CD4-positive, alpha-beta T cell treated with Interleukin-4 for 4 hours (primary cell): ENCODE measurements at regions not wholly inside any gene's neighbourhood (a gene's known extent, or its start where the extent isn't known, plus 50 kb on each side); places are given as distances from the start of the nearest gene placed in this dataset.
"Not testable (repeated sequence)": the region's sequence is repeated elsewhere in the genome, so short reads cannot be mapped to it uniquely, and the experiment has no call there.

ENCODE experiments used
- DNase-seq: peaks from one replicate; pipeline ENCODE4 v3.0.0-alpha.2; 2020

DNA sequence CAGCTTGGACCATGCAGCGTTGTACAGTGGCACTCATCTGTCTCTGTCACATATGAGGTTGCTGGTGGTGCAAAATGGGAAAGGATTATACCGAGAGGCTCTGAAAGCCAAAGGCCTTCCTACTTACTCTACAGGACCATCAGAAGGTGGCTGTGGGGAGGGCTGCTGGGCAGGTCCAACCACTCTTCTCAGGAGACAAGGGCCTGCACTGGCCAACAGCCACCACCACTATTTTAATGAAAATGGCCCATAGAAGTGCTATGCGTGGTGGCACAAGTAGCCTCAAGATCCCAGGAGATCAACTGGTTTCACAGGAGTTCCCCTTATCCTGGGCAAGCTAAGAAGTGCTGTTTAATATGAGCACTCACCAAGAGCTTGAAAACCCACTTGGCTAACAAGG lies 52.3 kb downstream of the MRPL57 start:
- DNase-seq: no peak

DNA sequence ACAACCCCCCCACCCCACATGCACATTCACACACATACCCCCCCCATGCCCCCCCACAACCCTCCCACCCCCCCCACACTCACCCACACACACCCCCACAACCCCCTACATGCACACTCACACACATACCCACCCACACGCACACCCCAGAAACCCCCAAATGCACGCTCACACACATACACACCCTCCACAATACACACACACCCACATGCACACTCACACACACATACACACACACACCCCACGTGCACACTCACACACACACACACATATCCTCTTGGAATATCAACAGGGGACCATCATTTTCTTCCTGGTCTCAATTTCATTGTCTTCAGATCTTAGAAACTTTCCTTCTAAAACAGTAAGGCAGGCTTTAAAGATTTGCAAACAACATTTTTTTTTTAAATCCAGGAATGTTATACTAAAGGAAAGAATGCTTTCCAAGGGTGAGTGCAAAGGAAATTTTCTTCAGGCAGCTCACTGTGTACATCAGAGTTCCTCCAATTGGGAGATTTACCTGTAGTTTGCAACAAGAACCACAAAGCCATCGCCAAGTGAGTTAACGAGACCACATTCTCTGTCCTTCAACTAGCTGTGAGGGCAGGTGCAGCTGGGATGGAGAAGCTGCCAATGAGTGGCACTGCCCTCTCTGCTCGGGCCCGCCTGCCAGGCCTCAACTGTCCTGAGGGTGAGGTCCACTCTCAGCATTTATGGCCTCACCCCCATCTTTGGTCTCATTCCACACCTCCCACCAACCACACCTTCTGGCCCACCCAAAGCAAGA lies 53.0 kb downstream of the MRPL57 start:
- no peak for DNase-seq

DNA sequence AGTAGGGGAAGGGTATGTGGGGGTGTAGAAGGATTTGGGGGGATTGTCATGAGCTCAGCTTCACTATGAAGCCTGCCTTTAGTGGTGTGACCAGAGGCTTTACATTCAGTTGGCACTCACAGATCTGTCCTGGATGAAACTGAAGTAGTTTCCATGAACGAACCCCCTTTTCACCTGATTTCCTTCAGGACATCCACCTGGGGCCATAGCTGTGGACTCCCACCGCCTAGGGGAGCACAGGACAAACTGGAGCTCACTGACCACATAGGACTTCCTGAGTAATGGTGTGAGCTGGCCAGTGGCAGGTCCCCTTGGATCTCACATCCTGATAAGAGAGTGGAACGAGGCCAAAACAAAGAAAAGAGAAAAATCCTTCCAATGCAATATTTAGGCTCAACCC lies 54.1 kb downstream of the MRPL57 start:
- no peak for DNase-seq

DNA sequence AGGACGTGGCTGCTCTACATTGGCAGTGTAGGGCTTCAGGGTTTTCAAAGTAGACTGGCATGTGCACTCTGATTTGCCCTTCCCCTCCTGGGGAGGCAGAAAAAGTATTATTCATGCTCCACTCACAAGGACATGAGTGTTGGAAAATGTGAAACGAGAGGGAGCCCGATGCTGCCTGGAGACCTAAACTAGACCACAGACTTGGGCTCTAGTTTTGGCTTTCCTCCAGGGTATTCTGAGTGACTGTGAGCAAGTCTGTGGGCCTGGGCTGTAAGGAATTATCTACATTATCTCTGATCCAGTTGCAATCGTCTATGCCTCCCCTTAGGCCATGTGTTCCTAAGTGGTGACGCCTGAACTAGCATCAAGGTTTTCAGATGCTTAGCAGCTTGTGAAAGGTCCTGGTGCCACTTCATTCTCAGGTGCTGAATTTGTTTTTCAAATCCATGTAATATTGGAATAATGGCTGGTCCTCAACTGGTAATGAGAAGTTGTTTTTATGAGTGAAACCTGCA lies 55.0 kb downstream of the MRPL57 start:
- no peak for DNase-seq

DNA sequence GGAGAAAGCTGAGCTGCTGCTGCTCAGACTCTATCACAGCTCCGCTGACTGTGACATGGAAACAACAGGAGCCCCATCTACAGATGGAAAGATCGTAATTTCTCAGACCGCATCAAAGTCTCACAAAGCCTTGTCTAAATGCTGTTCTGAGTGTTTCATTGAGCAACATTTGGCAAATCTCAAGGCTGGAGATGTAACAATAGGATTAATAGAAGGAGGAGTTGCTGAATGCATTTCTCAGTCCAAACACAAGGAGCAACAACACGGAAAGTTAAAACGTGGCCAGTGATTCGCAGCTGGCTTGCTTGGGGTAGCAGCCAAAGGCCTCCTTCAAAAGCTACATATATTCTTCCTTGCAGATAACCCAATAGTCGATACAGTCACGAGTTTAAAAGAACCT lies 55.7 kb downstream of the MRPL57 start:
- DNase-seq: no peak

DNA sequence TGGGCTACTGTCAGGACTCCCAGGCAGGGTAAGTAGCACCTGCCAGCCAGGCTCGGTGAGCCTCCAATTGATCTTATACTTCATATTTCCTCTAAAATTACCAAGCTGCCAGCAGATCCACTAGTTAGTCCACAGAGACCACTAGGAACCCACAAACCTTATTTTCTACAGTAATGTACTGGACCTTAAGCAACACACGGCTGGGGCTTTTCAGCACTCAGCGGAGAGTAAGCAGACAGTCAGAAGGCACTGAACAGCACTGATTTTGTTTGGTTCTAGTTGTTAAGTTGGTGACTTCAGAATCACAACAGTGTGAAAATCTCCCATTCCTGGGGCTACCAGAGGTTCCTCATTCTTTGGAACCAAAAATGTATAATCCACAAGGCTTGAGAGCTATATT lies 56.1 kb downstream of the MRPL57 start:
- no peak for DNase-seq

DNA sequence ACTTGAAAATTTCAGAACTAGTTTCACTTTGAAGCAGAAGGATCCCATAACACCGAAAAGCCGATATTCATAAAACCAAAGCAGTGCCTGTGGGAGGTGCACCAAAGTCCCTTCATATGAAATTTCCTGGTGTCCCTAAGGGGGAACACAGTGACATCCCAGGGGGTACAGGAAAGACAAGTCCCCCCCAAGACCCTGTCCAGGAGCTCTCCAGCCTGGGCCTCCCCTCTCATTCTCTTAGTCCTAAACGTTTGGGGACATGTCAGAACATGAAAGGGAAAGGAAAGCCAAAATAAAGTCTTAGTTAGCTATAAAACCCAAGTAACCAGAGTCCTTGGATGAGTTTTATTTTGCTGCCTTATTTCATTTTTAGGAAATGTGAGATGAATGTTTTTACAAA lies 56.6 kb downstream of the MRPL57 start:
- no peak for DNase-seq

DNA sequence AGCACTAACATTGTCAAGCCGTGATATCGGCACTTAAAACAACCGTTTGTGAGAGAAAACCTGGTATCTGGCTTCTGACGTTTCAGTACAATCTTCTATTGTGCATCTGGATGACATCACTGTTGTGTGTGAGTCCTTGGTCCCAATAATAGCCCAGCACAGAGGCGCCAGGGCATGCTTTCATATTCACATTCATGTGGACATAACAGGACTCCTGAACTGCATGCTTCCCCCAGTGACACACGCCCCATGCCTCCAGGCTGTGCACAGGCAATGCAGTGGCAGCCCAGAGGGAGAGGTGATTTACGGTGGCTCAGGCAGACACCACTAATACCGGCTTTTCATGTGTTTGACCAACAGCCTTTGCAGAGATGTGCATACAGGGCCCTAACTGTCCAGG lies 58.1 kb downstream of the MRPL57 start:
- no peak for DNase-seq

DNA sequence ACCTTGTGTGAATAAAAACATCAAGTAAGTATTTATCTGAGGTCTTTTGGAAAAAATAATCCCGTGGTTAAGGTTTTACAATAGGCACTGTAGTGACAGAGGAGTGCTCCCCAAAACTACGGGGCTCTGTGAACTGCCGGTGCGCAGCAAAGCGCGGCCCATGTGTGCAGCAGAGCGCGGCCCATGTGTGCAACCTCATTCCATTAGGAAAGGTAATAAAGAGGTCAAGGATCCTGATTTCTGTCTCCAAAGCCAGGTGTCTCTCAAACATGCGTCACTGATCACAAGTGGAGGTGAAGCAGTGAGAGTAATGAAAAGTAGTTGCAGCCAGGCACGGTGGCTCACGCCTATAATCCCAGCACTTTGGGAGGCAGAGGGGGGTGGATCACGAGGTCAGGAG lies 58.7 kb downstream of the MRPL57 start:
- DNase-seq: no peak

DNA sequence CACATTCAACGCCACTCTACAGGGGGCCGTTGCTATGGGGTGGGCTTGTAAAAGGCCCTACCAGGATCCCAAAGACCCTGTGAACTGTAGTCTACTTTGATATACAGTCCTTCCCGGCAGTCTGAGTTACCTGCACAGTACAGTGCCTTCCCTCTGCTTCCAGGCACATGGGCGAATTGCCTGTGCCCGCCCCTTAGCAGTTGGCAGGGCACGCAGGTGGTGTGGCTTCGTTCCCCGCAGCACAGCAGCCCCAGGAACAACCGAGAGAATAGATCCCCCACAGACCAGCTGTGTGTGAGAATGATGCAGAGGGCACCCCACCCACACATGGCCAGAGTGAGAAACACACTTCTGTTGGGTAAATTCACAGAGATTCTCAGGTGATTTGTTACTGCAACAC lies 60.6 kb downstream of the MRPL57 start:
- no peak for DNase-seq

DNA sequence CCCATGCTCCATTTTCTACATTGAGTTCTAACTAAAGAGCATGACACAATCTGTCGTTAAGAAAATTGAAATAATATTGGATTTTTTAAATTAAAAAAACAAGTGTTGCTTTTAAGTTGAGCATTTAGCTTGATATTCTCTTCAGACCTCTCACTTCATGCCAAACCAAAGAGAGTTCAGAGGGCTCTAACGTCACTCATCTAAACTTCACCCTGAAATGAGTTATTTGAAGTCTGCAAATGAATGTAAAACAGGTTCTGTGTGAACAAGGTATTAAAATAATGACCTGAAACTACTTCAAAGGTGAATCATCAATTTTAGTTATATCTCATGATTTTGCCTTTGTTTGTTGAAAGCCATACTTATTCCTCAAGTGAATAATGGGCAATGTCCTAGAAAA lies 61.8 kb downstream of the MRPL57 start:
- DNase-seq: no peak

DNA sequence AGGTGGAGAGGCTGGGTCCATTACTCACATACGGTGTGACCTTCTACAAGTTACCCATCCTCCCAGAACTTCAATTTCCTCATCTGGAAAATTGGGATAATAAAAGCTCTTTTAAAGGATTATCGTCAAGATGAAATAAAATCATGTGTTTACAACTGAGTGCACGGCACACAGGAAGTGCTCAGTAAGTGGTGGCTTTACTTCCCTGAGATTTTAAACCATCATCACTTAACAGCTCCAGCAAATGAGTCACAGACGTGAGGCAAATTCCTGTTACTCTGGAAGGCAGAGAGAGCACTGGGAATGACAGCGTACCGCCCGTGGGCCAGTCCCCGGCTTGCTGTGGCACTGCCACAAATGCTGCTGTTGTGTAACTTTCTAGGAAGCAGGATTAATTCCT lies 64.1 kb downstream of the MRPL57 start:
- no peak for DNase-seq

DNA sequence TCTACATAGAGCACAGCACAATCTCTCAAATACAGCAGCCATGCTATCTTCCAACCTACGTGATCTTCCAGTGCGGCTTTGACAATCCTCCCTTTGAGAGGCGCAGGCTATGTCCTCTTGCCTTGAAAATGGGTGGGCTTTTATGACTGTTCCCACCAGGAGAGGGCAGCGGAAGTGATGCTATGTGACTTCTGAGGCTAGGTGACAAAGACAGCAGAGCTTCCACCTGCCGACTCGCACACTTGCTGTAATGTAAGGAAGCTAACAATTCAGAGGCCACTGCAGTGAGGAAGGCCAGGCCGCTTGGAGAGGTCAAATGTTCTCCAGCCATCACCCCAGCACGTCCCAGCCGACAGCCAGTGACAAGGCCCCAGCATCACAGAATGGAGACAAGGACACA lies 65.8 kb downstream of the MRPL57 start:
- no peak for DNase-seq

DNA sequence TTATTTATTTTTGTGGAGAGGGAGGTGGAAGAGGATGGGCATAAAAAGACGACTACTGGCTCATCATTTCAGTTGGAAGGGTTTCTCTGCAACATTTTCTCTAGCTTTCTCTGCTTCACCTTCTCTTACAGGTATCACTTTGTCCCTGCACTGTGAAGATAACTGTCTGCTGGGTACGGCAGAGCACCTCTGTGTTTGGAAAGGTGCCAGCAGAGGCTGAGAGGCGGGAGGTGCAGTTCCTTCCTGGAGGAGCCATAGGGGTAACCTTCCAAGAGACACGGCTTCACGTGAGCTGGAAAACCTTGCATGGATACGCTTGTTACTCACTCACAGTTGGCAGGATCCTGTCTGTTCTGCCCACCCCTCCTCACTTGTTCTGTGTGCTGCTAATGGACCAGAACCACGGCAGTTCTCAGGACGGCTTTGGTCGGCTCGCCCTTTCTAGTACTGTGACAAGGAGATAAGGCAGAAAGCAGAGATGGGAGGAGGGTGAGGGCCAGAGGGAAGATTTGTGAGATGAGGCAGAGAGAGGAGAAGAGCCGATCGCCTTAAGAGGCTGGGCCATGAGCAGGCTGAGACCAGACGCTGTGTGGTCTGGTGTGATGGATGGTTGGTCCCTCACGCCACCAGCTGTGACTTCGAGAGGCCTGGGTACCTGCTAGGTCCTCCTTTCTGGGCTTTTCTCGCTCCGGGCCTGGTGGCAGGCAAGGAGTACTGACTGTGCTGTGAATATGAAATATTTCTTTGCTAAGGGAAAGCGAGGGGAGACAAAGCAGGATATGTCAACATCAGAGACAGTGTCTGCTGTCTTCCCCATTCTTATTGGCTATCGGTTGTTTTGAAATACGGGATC lies 66.8 kb downstream of the MRPL57 start:
- DNase-seq: no peak

DNA sequence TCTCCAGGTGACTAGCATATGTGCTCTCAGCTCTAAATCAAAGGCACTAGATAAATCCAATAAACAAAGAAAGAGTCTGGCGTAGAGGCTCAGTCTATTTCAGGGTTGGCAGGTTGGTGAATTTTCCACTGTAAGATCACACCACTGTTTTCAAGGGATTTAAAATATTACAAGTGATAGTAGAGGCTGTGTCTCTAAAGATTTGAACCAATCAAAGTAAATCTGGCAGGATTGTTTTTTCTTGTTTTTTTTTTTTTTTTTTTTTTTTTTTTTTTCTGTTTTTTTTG lies 67.4 kb downstream of the MRPL57 start:
- not testable (repeated sequence) for DNase-seq

DNA sequence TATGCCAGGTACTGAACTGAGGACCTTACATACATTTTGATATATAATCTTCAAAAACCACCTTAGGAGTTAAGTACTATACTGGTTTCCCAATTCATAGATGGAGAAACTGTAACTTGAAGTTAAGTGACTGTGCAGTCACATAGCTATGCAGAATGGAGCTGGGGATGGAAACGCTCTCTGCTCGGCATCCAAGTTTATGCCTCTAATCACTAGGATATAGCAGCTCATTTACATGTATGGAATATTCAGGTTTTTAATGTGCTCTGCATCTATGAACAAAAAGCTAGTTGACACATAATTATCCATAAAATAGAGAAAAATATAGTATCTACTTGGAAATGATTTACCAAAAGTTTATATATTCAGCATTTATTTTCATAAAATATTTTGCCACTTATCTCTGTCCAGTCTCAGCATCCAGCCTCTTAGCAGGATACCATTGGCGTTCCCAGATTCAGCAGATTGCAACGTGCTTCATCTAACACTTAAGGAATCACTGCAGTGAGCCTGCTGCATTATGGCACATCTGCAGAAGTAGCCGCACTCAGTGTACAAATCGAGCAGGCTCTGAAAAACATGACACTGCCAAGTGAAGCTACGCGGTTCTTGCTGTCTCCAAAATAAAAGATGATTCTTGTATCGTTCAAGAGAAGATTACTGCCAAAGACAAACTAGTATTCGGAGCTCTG lies 70.4 kb downstream of the MRPL57 start:
- no peak for DNase-seq

DNA sequence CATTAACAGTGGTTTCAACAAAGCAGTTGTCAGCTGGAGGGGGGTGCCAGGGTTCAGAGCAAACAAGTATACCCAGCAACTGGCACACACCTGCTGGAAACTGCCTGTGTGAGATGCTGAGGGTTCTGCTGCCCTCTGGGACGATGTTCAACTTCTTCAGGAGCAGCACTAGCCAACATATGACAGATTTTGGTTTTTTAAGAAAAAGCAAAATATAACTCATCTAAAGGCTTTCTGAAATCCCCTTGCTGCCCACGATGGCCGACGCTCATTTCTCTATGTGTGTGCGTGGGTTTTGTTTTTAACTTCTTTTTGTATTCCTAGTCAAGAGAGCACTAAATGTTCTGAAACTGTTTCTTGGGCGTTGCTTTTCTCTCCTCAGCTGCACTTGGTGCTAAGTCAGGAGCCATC lies 79.9 kb downstream of the MRPL57 start:
- no peak for DNase-seq

DNA sequence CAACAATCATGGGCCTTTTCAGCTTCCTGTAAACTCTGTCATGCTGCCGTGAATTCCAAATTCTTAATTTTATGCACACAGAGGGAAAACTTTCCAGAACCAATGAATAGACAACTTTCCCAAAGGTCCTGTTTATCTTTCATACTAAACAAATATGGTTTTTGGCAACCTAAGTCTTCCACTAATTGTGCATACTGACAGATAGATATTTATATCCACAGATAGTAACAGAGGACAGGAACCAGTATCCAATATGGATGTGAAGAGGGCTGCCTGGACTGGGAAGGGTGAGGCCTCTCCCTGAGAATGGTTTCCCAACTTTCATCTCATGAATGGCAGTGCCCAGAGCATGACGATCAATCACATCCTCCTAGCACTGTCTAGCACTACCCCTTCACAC lies 80.4 kb downstream of the MRPL57 start:
- DNase-seq: no peak

DNA sequence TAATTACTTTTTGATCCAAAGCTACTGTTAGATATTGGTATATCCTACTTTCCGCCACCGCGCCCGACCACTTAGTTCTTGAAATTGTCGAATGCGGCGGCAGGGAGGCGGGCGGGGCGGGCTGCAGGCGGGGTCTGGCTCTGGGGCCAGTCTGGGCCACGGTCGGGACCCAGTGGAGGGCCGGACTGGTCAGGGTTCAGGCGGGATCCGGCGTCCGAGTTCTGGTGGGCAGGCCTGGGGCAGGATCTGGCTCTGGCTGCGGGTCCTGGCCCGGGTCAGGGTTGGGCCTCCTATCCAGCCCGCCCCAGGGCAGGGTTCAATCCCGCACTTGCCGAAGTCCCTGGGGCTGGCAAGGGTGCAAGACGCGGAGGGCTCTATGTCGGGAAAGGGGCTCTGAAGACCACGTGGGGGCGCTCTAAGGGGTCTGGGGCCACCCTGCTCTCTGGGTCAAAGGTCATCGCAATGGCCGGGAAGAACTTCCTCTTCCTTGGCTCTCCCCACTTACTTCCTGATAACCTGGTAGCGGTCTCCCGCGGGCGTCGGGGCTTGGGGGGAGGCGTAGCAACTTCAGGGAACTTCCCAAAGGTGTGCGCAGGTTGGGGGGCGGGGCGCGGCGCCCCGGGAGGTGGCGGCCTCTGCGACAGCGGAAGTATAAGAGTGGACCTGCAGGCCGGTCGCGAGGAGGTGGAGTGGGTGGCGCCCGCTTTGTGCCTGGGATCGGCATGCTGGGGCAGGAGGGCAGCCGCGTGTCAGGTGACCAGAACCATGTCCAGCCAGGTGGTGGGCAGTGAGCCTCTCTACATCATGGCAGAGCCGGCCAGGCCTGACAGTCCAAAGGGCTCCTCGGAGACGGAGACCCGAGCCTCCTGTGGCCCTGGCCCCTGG lies 83.4 kb downstream of the MRPL57 start:
- DNase-seq: no peak

DNA sequence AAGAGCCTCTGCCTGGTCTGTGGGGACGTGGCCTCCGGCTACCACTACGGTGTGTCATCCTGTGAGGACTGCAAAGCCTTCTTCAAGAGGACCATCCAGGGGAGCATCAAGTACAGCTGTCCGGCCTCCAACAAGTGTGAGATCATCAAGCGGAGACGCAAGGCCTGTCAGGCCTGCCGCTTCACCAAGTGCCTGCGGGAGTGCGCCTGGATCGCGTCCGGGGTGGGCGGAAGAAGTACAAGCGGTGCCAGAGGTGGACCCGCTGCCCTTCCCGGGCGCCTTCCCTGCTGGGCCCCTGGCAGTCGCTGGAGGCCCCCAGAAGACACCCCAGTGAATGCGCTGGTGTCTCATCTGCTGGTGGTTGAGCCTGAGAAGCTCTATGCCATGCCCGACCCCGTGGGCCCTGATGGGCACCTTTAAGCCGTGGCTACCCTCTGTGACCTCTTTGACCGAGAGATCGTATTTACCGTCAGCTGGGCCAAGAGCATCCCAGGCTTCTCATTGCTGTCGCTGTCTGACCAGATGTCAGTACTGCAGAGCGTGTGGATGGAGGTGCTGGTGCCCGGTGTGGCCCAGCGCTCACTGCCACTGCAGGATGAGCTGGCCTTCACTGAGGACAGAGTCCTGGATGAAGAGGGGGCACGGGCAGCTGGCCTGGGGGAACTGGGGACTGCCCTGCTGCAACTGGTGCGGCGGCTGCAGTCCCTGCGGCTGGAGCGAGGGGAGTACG lies 84.3 kb downstream of the MRPL57 start:
- DNase-seq: not testable (repeated sequence)

DNA sequence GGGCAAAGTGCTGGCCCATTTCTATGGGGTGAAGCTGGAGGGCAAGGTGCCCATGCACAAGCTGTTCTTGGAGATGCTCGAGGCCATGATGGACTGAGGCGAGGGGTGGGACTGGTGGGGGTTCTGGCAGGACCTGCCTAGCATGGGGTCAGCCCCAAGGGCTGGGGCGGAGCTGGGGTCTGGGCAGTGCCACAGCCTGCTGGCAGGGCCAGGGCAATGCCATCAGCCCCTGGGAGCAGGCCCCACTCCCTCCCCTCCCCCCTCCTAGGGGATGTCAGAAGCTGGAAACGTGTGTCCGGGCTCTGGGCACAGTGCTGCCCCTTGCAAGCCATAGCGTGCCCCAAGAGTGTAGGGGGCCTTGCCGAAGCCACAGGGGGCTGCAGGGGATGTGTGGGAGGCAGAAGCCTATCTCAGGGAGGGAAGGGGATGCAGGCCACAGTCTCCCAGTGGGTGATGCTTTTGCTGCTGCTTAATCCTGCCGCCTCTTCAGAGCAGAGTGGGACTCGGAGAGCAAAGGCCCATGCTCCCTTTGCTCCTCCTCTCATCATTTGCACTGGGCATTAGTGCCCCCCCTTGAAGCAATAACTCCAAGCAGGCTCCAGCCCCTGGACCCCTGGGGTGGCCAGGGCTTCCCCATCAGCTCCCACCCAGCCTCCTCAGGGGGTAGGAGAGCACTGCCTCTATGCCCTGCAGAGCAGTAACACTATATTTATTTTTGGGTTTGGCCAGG lies 85.2 kb downstream of the MRPL57 start:
- DNase-seq: not testable (repeated sequence)
